CD4-positive, alpha-beta memory T cell (primary cell): ENCODE measurements at regions not wholly inside any gene's neighbourhood (a gene's known extent, or its start where the extent isn't known, plus 50 kb on each side); places are given as distances from the start of the nearest gene placed in this dataset.

Source experiments
- CTCF ChIA-PET: fragments of 350-600 bp; sonication (Branson Sonifier 250); formaldehyde crosslinking; loops from one replicate; lab custom pipeline; 2021; ENCODE audit warnings: inconsistent platforms; ENCODE audit not compliant: partially characterized antibody; lab: Charles Lee
- POLR2A ChIA-PET: fragments of 350-600 bp; sonication (Branson Sonifier 250); formaldehyde crosslinking; loops from one replicate; lab custom pipeline; 2021; ENCODE audit not compliant: partially characterized antibody; lab: Charles Lee
- DNase-seq, 5 donors: peaks; one replicate each; pipeline versions ENCODE4 v3.0.0 to v3.0.0-alpha.2; 2020 to 2022; ENCODE audit warnings: mixed read lengths in 1 of 5
- H3K27ac ChIP-seq: one replicate; pipeline ENCODE4 v1.7.0; 2013; ENCODE audit warnings: low read depth, low read length
- H3K27me3 ChIP-seq: 2 replicates; pipeline ENCODE4 v1.7.0; 2013; ENCODE audit warnings: mild to moderate bottlenecking, low read length, moderate library complexity; ENCODE audit not compliant: insufficient read depth
- H3K36me3 ChIP-seq: 2 replicates; pipeline ENCODE4 v1.7.0; 2013; ENCODE audit warnings: mild to moderate bottlenecking, low read length, moderate library complexity; ENCODE audit not compliant: insufficient read depth
- H3K4me1 ChIP-seq: 2 replicates; pipeline ENCODE4 v1.7.0; 2013; ENCODE audit warnings: mild to moderate bottlenecking, low read length, moderate library complexity; ENCODE audit not compliant: insufficient read depth
- H3K4me3 ChIP-seq, 2 donors: one replicate each; pipeline ENCODE4 v1.7.0; 2013; ENCODE audit warnings: low read length in 2 of 2, mild to moderate bottlenecking in 1 of 2
- H3K9me3 ChIP-seq, 2 donors: one replicate each; pipeline ENCODE4 v1.7.0; 2013; ENCODE audit warnings: low read length in 2 of 2, control low read depth in 1 of 2; ENCODE audit not compliant: control insufficient read depth in 1 of 2
- H3K27ac Mint-ChIP-seq, 7 donors: one replicate each; pipeline ENCODE4 v1.8.0; 2020 to 2021; ENCODE audit warnings: mixed read lengths in 7 of 7, mild to moderate bottlenecking in 6 of 7, inconsistent platforms in 3 of 7, moderate library complexity in 3 of 7
- H3K27me3 Mint-ChIP-seq, 2 donors: one replicate each; pipeline ENCODE4 v1.8.0; 2020 to 2021; ENCODE audit warnings: mixed read lengths in 2 of 2
- H3K36me3 Mint-ChIP-seq, 2 donors: one replicate each; pipeline ENCODE4 v1.8.0; 2020 to 2021; ENCODE audit warnings: mixed read lengths in 2 of 2, inconsistent platforms in 1 of 2, mild to moderate bottlenecking in 1 of 2
- H3K4me1 Mint-ChIP-seq, 4 donors: one replicate each; pipeline ENCODE4 v1.8.0; 2020 to 2021; ENCODE audit warnings: mixed read lengths in 4 of 4, mild to moderate bottlenecking in 1 of 4
- H3K4me3 Mint-ChIP-seq, 8 donors: one replicate each; pipeline ENCODE4 v1.8.0; 2020 to 2021; ENCODE audit warnings: mixed read lengths in 8 of 8, mild to moderate bottlenecking in 7 of 8, moderate library complexity in 6 of 8, inconsistent platforms in 3 of 8
- H3K9me3 Mint-ChIP-seq, 8 donors: one replicate each; pipeline ENCODE4 v1.8.0; 2020 to 2021; ENCODE audit warnings: mixed read lengths in 8 of 8, mild to moderate bottlenecking in 5 of 8, inconsistent platforms in 3 of 8, moderate library complexity in 1 of 8
- intact Hi-C: fragments of 100-400 bp; cut with micrococcal nuclease; formaldehyde crosslinking; loops from one replicate; pipeline ENCODE4 v1.15.1; 2023

DNA sequence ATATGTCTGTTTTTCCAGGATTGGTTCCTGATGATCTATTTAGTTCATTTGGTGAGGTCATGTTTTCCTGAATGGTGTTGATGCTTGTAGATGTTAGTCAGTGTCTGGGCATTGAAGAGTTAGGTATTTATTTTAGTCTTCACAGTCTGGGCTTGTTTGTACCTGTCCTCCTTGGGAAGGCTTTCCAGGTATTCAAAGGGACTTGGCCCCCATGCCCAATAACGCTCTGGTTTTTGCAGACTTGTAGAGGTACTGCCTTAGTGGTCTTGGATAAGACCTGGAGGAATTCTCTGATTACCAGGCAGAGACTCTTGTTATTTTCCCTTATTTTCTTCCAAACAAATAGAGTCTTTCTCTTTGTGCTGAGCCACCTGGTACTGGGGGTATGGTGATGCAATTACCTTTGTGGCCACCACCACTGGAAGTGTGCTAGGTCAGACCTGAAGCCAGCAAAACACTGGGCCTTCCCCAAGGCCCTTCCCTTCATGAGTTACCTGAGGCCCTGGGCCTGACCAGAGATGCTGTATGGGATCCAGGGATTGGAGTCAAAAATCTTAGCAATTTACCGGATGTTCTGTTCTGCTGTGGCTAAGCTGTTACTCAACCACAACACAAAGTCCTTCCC, 63.3 kb upstream of the RXFP1 start:
- Histone ChIP-seq H3K27ac (no peak overlapping the region), H3K4me3 (no peak overlapping the region), H3K4me1 (no peaks in the 10 kb centered on the region), H3K36me3 (no peaks in the 10 kb centered on the region), H3K27me3 (no peaks in the 10 kb centered on the region), H3K9me3 (no peaks in the 10 kb centered on the region)
- no peaks in the 10 kb centered on the region for H3K27me3 Mint-ChIP-seq
- CTCF ChIA-PET = no interaction called here
- POLR2A ChIA-PET = no interaction called here
- intact Hi-C loops = no loop called here
- DNase-seq = no peak
- H3K36me3 Mint-ChIP-seq = no peaks in the 10 kb centered on the region
- H3K9me3 Mint-ChIP-seq = peaks cover 0 to 10% (median 4%) of the 10 kb centered on the region in 8 donors
- no peaks in the 10 kb centered on the region for H3K4me1 Mint-ChIP-seq
- no peak overlapping the region for H3K27ac Mint-ChIP-seq
- H3K4me3 Mint-ChIP-seq = no peak overlapping the region

DNA sequence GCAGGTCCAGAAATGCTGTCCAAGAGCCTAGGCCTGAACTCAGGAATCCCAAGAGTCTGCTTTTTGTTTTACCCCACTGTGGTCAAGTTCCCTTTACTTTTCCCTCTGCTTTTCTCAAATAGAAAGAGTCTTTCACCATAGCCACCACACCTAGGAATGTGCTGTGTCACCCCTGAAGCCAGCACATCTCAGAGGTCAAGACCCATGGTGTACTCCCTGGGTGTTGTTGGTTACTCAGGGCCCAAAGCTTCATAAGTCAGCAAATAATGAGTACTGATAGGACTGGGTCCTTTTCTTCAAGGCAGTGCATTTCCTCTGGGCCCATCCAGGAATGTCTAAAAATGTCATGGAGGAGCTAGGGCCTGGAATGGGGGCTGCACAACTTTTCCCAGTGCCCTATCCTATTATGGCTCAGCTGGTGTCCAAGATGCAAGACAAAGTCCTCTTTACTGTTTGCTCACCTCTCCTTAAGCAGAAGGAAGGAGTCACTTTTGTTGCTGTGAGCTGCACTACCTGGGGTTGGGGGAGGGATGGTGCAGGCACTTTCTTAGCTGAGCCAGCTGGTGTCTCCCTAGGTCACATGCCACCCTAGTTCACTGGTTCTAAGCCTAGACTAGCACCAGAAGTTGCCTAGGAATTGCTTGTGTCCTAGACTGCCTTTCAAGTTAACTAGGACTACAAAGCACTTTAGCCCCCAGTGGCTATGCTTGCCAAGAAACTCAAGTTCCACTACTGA, 62.4 kb upstream of the RXFP1 start:
- POLR2A ChIA-PET = no interaction called here
- no peak for DNase-seq
- Histone ChIP-seq H3K4me1 (no peaks in the 10 kb centered on the region), H3K27ac (no peak overlapping the region), H3K4me3 (no peak overlapping the region), H3K27me3 (no peaks in the 10 kb centered on the region), H3K9me3 (no peaks in the 10 kb centered on the region), H3K36me3 (no peaks in the 10 kb centered on the region)
- intact Hi-C loops = no loop called here
- H3K4me1 Mint-ChIP-seq = no peaks in the 10 kb centered on the region
- H3K9me3 Mint-ChIP-seq = peaks cover 0 to 10% (median 3%) of the 10 kb centered on the region in 8 donors
- H3K27ac Mint-ChIP-seq = no peak overlapping the region
- no peaks in the 10 kb centered on the region for H3K36me3 Mint-ChIP-seq
- H3K4me3 Mint-ChIP-seq = no peak overlapping the region
- CTCF ChIA-PET = no interaction called here
- H3K27me3 Mint-ChIP-seq = no peaks in the 10 kb centered on the region

DNA sequence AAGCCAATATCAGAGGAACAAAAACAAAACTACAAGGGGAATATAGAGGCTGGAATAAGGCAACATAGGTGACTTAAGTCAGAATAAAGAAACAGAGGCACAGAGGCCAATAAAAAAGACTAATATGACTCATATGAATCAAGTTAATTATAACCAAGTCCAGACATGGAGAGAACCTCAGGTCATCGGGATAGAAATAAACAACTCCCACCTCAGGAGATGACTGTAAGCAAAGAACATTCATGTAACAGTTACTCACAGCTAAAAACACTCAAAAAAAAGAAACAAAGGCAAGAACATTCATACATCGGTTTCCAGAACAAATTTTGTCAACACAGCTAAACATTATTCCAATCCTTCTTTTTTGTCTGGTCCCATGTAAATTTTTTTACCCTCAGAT, 60.3 kb upstream of the RXFP1 start:
- intact Hi-C loops = no loop called here
- Mint-ChIP-seq H3K9me3 (peaks cover 0 to 8% (median 2%) of the 10 kb centered on the region in 8 donors), H3K4me1 (no peaks in the 10 kb centered on the region), H3K4me3 (no peak overlapping the region), H3K27me3 (no peaks in the 10 kb centered on the region), H3K36me3 (no peaks in the 10 kb centered on the region), H3K27ac (no peak overlapping the region)
- DNase-seq = no peak
- ChIA-PET POLR2A (no interaction called here), CTCF (no interaction called here)
- Histone ChIP-seq H3K9me3 (no peaks in the 10 kb centered on the region), H3K27ac (no peak overlapping the region), H3K27me3 (no peaks in the 10 kb centered on the region), H3K4me1 (no peaks in the 10 kb centered on the region), H3K4me3 (no peak overlapping the region), H3K36me3 (no peaks in the 10 kb centered on the region)

DNA sequence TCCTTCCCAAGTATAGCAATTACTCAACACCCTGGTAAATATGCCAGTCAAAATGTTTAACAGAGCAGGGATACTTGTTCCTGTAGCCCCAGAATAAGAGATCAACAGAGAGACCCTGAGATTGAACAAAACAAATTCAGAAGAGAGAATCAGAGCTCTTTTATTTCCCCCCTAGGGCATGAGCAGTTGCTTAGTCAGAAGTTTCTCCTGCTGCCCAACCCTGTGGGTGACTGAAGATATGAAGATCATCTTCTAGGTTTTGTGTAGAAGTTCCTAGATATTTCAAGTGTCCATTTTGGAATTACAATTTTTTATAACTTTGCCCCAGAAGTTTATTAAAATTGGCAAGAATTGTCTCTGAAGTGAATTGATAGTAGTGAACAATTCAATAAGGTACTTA, 59.1 kb upstream of the RXFP1 start:
- POLR2A ChIA-PET = no interaction called here

More for the DNA sequence above, 59.1 kb upstream of the RXFP1 start:
- Mint-ChIP-seq H3K27me3 (no peaks in the 10 kb centered on the region), H3K4me1 (no peaks in the 10 kb centered on the region), H3K4me3 (no peak overlapping the region), H3K36me3 (no peaks in the 10 kb centered on the region), H3K27ac (no peak overlapping the region), H3K9me3 (peaks cover 0 to 3% (median 0%) of the 10 kb centered on the region in 8 donors)
- H3K9me3 ChIP-seq = no peaks in the 10 kb centered on the region
- no peak for DNase-seq
- H3K4me3 ChIP-seq = no peak overlapping the region
- intact Hi-C loops = no loop called here
- no peaks in the 10 kb centered on the region for H3K36me3 ChIP-seq
- CTCF ChIA-PET = no interaction called here
- H3K4me1 ChIP-seq = no peaks in the 10 kb centered on the region
- H3K27me3 ChIP-seq = no peaks in the 10 kb centered on the region
- H3K27ac ChIP-seq = no peak overlapping the region
